Right lung (tissue), 2 donors: ENCODE measurements at regions not wholly inside any gene's neighbourhood (a gene's known extent, or its start where the extent isn't known, plus 50 kb on each side); places are given as distances from the start of the nearest gene placed in this dataset.

Source experiments
- DNase-seq, 2 donors: peaks; one replicate each; pipeline ENCODE4 v3.0.0-alpha.2; 2013

DNA sequence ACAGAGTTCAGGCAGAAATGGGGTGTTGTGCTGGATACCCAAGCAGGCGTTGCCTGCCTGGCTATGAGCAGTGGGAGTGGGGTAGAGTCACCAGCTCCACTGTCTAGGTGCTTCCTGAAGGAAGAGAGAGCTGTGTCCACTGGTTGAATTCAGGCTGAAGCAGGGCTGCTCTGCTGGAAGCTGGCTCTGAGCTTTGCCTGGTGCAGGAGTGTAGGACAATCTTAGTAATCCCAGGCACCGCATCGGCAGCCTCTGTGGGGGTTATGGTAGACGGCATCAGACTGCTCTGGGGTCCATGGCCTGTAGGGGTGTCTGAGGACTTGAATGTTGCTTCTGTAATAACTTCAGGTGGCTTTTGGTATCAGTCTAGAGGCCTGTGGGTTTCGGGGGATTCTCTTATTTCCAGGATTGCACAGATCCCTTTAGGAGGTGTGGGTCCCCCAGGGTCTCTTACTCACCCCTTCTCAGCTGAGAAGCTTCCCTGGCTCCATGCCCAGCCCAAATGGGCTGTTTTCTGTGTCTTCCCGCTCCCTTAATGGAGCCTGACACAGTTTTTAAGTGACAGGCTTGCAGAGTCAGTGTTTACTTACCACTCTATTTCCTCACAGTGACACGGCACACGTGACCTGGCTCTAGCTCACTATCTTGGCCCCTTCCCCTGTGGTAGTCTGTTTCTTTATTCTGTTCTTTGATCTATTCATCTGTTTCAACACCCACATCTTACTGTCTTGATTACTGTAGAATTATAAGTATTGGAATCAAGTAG, 644.3 kb downstream of the CBLN2 start:
- DNase-seq: peak in 1 of 2 donors; percentile 2

DNA sequence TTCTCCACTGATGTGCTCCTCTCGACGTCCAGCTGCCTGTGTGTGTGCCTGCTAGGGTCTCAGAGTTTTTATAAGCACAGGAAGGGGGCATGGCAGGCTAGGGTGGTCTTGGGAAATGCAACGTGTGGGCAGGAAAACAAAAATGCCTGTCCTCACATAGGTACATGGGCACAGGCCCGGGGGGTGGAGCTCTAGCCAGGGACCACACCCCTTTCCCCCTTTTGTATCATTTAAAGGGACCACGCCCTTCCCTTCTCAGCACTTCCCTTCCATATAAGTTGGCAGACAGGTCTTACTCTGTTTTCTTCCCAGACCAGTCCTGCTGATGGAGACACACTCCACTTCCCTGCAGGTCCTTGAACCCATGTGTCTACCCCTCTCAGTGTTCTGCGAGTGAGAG, 645.0 kb downstream of the CBLN2 start:
- DNase-seq: no peak

DNA sequence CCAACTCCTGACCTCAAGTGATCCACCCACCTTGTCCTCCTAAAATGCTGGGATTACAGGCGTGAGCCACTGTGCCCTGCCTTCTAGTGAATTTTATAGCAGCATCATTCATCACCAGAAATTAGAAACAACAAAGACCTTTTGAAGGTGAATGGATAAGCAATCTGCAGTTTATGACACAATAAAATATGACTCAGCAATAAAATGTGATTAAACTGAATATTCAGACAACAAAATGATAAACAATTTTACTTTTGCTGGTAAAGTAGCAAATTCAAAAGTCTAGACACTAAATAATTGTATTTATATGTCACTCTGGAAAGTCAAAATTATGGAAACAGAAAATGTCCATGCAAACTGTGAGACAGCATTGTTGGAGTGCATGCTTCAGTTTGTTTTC, 656.6 kb downstream of the CBLN2 start:
- no peak for DNase-seq

- no peak for DNase-seq
These were observed 665.9 kb downstream of the CBLN2 start for GRCh38 chr18:71878226-71878625.

- no peak for DNase-seq
These were observed 670.4 kb downstream of the CBLN2 start for GRCh38 chr18:71873695-71874094.

DNA sequence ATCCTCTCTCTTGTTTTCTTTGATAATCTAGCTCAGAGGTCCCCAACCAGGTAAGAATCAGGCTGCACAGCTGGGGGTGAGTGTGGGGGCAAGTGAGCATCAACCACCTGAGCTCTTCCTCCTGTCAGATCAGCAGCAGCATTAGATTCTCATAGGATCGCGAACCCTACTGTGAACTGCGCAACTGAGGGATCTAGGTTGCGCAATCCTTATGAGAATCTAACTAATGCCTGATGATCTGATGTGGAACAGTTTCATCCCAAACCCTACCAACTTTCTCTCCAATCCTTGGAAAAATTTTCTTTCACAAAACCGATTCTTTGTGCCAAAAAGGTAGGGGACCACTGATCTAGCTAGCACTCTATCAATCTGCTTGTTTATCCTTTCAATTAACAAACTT, 678.3 kb downstream of the CBLN2 start:
- no peak for DNase-seq

DNA sequence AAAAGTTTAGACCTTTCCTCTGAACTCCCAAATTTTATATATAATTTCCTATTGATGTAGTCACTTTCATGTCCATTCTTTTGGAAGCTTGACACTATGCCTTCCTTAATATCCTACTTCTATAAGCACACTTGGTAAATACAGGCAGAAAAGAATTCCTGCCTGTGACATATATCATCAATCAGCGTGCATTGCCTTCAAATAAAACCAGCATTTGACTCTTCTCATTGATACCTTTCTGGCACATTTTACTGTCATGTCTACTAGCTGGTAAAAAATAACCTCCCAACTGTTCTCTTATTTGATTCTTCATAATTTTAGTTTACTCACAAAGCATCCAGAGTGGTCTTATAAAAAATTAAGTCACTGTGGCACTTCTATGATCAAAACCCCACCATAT, 693.5 kb downstream of the CBLN2 start:
- no peak for DNase-seq

DNA sequence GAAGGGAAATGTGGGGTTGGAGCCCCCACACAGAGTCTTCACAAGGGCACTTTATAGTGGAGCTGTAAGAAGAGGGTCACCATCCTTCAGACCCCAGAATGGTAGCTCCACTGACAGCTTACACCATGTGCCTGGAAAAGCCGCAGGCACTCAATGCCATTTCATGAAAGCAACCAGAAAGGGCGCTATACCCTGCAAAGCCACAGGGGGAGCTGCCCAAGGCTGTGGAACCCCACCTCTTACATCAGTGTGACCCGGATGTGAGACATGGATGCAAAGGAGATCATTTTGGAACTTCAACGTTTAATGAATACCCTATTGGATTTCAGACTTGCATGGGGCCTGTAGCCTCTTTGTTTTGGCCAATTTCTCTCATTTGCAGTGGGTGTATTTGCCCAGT, 694.7 kb downstream of the CBLN2 start:
- DNase-seq: no peak

DNA sequence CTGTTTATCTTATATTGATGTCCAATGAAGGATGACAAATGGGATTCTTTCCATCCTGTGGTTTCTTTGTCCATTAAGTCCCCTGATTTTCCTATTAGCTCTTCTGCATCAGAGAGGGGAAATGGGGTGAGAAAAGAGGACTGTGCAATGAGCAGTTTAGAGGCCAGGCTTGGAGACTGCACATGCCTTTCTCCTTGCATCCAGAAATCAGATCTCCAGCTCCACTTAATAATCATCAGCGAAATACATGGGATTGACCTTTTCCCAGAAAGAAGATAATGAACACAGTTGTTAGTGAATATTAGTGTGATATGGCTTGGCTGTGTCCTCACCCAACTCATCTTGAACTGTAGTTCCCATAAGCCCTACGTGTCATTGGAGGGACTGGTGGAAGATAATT, 697.4 kb downstream of the CBLN2 start:
- DNase-seq: no peak

GRCh38 chr18:71844814-71845213, 699.3 kb downstream of the CBLN2 start:
- no peak for DNase-seq

- no peak for DNase-seq
These were observed 701.5 kb downstream of the CBLN2 start for GRCh38 chr18:71842666-71843065.

GRCh38 chr18:71837547-71837946, 706.6 kb downstream of the CBLN2 start:
- no peak for DNase-seq

- no peak for DNase-seq
These were observed 711.1 kb downstream of the CBLN2 start for GRCh38 chr18:71832946-71833617.

DNA sequence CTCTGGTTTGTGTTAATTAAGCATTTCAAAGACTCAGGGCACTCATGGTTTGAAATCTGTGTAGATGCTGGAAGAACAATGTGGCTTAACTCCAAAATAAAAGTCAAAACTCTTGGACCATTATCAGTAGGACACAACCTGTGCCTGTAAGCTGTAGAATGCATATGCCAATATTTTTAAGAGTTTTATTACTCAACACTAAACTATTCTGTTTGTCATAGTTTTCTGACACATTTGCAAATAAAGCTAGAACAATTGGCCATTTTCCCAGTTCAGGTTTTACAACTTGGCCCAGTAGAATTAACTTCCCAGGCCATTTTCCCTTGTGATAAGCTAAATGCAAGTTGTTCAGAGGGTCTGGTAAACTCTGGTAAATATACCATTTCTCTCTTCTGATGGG, 713.1 kb downstream of the CBLN2 start:
- no peak for DNase-seq

- no peak for DNase-seq
These were observed 716.8 kb downstream of the CBLN2 start for GRCh38 chr18:71827301-71827700.

DNA sequence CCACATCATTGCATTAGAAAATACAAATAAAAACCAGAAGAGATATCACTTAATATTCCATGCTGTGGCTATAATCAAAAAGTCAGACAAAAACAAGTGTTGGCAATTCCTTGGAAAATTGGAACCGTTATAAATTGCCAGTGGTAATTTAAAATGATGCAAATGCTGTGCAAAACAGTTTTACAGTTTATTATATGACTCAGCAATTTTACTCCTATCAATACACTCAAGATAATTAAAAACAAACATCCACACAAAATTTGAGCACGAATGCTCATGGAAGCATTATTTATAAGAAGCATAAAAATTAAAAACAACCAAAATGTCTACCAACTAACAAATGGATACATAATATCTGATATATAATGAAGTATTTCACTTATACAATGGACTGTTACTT, 728.8 kb downstream of the CBLN2 start:
- DNase-seq: no peak

DNA sequence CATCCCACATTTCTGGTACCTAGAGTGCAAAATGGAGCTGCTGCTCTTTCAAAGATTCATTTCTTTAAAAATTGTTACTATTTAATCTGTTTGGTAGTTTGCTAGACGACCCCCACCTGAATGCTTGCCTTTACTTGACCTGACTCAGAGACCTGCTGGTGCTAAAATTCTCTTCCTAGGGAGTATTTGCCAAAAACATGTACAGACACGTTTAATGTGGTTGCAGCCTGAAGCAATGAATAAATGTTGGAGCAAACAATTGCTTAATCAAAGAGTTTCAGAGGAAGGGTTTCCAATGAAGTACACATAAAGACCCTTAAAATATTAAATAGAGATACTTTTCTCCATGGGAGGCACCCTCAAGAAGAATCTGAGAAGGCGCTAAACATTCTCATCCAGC, 734.4 kb downstream of the CBLN2 start:
- no peak for DNase-seq

DNA sequence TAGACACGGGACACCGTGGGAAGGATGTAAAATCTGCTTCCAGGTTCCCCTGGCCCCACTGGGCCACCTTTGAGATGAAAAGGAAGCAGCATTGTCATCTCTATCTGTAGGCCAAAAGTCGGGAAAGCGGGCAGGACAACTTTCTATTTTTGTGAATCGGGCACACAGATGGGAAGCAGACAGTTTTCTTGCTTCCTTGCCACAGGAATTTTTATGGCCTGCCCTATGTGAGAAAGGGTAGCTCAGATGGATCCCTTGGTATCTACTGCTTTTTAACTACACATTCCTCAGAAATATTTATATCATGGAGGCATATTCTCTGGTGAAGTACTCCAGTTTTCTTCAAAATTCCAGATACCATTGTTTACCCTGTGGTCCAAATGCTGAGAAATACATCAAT, 735.5 kb downstream of the CBLN2 start:
- DNase-seq: no peak

DNA sequence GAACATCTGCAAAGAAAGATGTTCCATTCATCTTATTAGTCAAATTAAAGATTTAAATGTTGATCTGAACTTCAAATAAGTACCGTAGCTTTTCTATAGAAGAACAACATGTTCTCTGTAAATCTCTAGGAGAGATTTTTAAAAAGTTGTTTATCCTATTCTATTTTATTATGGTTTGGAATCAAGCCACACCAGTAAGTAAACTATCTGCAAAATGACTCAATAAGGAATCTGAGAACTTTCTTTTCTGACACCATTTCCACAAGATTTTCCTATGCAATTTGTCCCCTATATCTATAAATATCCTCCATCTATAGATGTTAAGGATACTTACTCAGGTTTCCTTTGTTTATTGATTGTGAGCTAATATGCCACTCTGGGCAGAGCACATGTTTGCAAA, 736.6 kb downstream of the CBLN2 start:
- DNase-seq: no peak

- no peak for DNase-seq
These were observed 745.0 kb downstream of the CBLN2 start for GRCh38 chr18:71798986-71799673.

DNA sequence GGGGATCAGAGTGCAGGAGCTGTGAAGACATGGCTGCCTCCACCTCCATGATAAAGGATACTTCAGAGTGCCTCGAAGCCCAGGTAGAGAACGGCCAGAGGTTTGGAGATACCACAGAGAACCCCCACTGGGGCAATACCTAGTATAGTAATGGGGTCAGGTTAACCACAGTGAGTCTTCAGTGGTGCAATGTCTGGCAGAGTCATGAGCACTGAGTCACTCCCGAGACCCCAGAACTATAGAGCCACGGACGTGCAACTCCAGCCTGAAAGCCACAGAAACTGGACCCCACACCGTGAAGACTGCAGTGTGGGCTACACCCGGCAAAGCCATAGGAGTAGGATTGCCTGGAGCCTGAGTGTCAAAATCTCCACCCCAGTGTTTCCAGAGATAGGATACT, 746.6 kb downstream of the CBLN2 start:
- DNase-seq: no peak

DNA sequence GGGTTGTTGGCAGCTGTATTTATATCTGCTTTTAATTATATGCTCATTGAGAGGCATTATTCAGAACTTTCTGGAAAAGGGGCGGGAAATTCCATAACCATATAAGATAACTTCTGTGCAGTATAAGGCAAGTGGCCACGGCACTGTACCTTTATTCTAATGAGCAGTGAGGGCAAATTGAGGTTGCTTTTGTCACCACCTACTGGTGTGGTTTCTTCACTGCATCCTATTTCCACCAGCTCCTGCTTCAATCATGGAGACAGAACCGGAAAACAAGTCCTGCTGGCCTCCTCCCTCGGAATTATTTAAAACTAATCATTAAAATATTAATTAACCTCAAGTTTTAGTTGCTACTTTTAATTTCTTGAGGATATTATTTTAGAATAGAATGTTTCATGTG, 759.4 kb downstream of the CBLN2 start:
- DNase-seq: no peak

- DNase-seq: no peak
These were observed 783.6 kb downstream of the CBLN2 start for GRCh38 chr18:71760541-71760940.
